HL-60 (cell line): ENCODE measurements at regions not wholly inside any gene's neighbourhood (a gene's known extent, or its start where the extent isn't known, plus 50 kb on each side); places are given as distances from the start of the nearest gene placed in this dataset.

Experiments
- CTCF ChIP-seq: IDR thresholded peaks from one replicate; pipeline ENCODE4 v1.5.1; 2011; ENCODE audit warnings: low read length, control low read depth, inconsistent platforms; ENCODE audit not compliant: insufficient read depth
- GABPA ChIP-seq: IDR thresholded peaks from 2 replicates; pipeline ENCODE4 v1.6.1; 2012; ENCODE audit warnings: low read depth

DNA sequence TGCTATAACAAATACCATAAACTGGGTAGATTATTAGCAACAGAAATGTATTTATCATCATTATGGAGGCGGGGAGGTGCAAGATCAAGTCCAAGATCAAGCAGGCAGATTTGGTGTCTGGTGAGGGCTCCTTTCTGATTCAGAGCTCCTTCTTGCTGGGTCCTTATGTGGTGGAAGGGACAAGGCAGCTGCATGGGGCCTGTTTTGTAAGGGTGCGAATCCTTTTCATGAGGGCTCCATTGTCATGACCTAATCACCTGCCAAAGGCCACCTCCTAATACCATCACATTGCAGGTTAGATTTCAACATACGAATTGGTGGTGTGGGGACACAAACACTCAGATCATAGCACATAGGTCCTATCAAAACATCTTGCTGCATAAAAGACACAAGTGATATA lies 84.4 kb upstream of the CCDC150 start:
- TF ChIP-seq CTCF (no peak), GABPA (no peak)
